ENCODE measurements at regions not wholly inside any gene's neighbourhood (a gene's known extent, or its start where the extent isn't known, plus 50 kb on each side); places are given as distances from the start of the nearest gene placed in this dataset.

DNA sequence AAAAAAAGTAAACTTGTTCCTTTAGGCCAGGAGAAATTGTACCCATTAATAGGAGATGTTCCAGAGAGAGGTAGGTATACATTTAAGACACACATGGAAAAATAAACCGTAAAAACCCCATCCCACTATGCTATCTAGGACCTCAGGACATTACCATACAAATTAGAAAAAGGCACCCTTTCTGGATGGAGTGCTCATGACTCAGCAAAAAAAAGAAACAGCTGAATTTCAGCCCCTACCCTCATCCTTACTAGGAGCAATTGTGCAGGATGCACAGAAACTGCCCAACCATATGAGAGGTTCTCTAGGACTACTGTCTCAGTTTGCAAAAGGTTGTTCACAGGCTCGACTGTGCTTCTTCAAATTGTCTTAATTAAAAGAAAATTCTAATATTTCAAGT, 368.2 kb downstream of the HINT1 start:
- ChIA-PET POLR2A (no interaction called here), CTCF (ENCODE audit: low intra/inter-chr PET ratio) (no interaction called here)
- ATAC-seq (no peak), FAIRE-seq (no peak), DNase-seq (ENCODE audit: extremely low read depth in 1 of 4, low spot score in 3 of 4) (peak in 1 of 4 experiments; percentile 3)
- H3K27me3 ChIP-seq (ENCODE audit: control insufficient read depth in 2 of 2, insufficient read depth in 2 of 2, low read length in 2 of 2): no peaks in the 10 kb centered on the region
- no peaks in the 10 kb centered on the region for H3K36me3 ChIP-seq (ENCODE audit: control insufficient read depth, insufficient read depth, low read length)
- H3K9ac ChIP-seq (ENCODE audit: insufficient read depth in 1 of 2, low read depth in 2 of 2, low read length in 2 of 2): no peak overlapping the region
- in situ Hi-C loops (cut with MboI): no loop called here
- H3K4me3 ChIP-seq: no peak overlapping the region
- BruUV-seq (replicated peaks): no TSS peak
- H3K9me1 ChIP-seq (ENCODE audit: control insufficient read depth, insufficient read depth, low read length): no peaks in the 10 kb centered on the region
- H3K4me1 ChIP-seq (replicated peaks in 1 of 2; ENCODE audit: control insufficient read depth in 2 of 2, insufficient read depth in 2 of 2, low read length in 2 of 2): no peaks in the 10 kb centered on the region
- H2AFZ ChIP-seq (ENCODE audit: low read depth, low read length): no peak overlapping the region
- WGBS (ENCODE audit: insufficient coverage, low coverage, missing lambda C conversion rate): 0% methylated on average over 2 of the region's 2 CpGs
- H3K4me2 ChIP-seq (ENCODE audit: insufficient read depth, low read length): no peak overlapping the region
- H3K79me2 ChIP-seq (ENCODE audit: control insufficient read depth, insufficient read depth, low read length): no peaks in the 10 kb centered on the region
- TF ChIP-seq ATF2 (CRISPR knock-in tag; IDR thresholded peaks at IDR 0.05) (no peak), NFE2 (IDR thresholded peaks at IDR 0.05; ENCODE audit: low read depth) (peak; percentile 59), C11orf30 (IDR thresholded peaks at IDR 0.05; ENCODE audit: low read depth) (peak; percentile 77), MAFK (IDR thresholded peaks at IDR 0.05; ENCODE audit: low read length) (peak; percentile 79), ZNF655 (CRISPR knock-in tag; IDR thresholded peaks at IDR 0.05) (no peak), MAFG (tag; conservative IDR thresholded peaks at IDR 0.05) (peak; percentile 79), MAFF (IDR thresholded peaks at IDR 0.05; ENCODE audit: low read length) (peak; percentile 72), ZNF316 (IDR thresholded peaks at IDR 0.05) (peak; percentile 77), NFE2L1 (tag; IDR thresholded peaks at IDR 0.05; ENCODE audit: borderline replicate concordance, low read depth) (peak; percentile 65), HCFC1 (IDR thresholded peaks at IDR 0.05; ENCODE audit: low read depth, low read length) (no peak), FIP1L1 (IDR thresholded peaks at IDR 0.05; ENCODE audit: low read depth, low read length, poor library complexity, severe bottlenecking) (no peak), SRF (CRISPR knock-in tag; IDR thresholded peaks at IDR 0.05) (no peak), CLOCK (CRISPR knock-in tag; IDR thresholded peaks at IDR 0.05; ENCODE audit: borderline replicate concordance) (no peak), MAZ (CRISPR knock-in tag; conservative IDR thresholded peaks at IDR 0.05 in 1 of 2, IDR thresholded peaks at IDR 0.05 in 1 of 2) (no peak), RBM22 (IDR thresholded peaks at IDR 0.05; ENCODE audit: low read depth, low read length, poor library complexity, severe bottlenecking) (no peak)
- intact Hi-C loops (cut with micrococcal nuclease): no loop called here
- H3K9me3 ChIP-seq (replicated peaks; ENCODE audit: control insufficient read depth, insufficient read depth, low read depth, low read length): no peaks in the 10 kb centered on the region
- no peaks in the 10 kb centered on the region for H4K20me1 ChIP-seq (replicated peaks; ENCODE audit: control insufficient read depth, insufficient read depth, low read length)
- H3K27ac ChIP-seq (ENCODE audit: extremely low read depth, low read depth, low read length): no peak overlapping the region
